ENCODE measurements at regions not wholly inside any gene's neighbourhood (a gene's known extent, or its start where the extent isn't known, plus 50 kb on each side); places are given as distances from the start of the nearest gene placed in this dataset.

DNA sequence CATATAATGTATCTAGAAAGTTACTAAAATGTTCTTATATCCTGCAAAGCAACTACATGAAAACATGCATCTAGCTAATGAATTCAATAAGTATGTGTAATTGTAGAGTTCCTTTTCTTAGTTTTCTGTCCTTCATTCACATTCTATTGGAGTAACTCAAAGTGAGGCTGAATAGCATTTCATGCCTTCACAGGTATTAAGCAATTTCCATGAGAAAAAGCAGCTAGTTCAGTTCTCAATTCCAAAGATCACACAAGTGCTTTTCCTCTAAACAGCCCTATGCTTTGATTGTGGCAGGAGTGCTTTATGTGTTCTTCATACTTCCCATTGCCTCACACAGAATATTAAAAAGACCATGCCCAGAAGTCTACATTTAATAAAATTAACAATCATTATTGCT lies 274.9 kb downstream of the RFPL4B start:
- TF ChIP-seq SIN3A (IDR thresholded peaks at IDR 0.05; ENCODE audit: borderline replicate concordance, insufficient read depth, low read depth, low read length): no peak
- TF ChIP-seq CTCF (IDR thresholded peaks at IDR 0.05): no peak
- TF ChIP-seq, protein P1, sequence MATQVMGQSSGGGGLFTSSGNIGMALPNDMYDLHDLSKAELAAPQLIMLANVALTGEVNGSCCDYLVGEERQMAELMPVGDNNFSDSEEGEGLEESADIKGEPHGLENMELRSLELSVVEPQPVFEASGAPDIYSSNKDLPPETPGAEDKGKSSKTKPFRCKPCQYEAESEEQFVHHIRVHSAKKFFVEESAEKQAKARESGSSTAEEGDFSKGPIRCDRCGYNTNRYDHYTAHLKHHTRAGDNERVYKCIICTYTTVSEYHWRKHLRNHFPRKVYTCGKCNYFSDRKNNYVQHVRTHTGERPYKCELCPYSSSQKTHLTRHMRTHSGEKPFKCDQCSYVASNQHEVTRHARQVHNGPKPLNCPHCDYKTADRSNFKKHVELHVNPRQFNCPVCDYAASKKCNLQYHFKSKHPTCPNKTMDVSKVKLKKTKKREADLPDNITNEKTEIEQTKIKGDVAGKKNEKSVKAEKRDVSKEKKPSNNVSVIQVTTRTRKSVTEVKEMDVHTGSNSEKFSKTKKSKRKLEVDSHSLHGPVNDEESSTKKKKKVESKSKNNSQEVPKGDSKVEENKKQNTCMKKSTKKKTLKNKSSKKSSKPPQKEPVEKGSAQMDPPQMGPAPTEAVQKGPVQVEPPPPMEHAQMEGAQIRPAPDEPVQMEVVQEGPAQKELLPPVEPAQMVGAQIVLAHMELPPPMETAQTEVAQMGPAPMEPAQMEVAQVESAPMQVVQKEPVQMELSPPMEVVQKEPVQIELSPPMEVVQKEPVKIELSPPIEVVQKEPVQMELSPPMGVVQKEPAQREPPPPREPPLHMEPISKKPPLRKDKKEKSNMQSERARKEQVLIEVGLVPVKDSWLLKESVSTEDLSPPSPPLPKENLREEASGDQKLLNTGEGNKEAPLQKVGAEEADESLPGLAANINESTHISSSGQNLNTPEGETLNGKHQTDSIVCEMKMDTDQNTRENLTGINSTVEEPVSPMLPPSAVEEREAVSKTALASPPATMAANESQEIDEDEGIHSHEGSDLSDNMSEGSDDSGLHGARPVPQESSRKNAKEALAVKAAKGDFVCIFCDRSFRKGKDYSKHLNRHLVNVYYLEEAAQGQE (IDR thresholded peaks at IDR 0.05; ENCODE audit: insufficient read depth in 1 of 2, low read depth in 2 of 2, low read length in 1 of 2): no peak
